ENCODE measurements at regions not wholly inside any gene's neighbourhood (a gene's known extent, or its start where the extent isn't known, plus 50 kb on each side); places are given as distances from the start of the nearest gene placed in this dataset.

DNA sequence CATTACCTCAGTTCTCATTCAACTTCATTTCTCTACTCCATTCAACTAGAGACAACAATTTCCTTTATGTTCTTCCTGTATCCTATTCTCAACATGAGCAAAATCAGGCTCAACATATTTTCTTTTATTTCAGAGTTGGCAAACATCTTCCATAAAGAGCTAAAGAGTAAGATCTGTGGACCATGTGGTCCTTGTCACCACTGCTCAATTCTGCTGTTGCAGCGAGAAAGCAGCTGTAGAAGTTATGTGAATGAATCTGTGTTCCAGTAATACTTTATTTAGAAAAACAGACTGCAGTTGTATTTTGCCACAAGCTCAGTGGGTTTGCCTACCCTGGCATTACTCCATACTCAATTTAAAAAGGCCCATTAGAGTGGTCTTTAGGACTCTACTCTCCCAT is 2057.3 kb downstream of the ARAP2 start:
- TF ChIP-seq CTCF (IDR thresholded peaks at IDR 0.05) (no peak), POLR2A (IDR thresholded peaks at IDR 0.05) (no peak), POLR2AphosphoS5 (IDR thresholded peaks at IDR 0.05) (no peak)

Measured in stomach (tissue), 4 donors.